Chondrocyte (in vitro differentiated cells): ENCODE measurements at regions not wholly inside any gene's neighbourhood (a gene's known extent, or its start where the extent isn't known, plus 50 kb on each side); places are given as distances from the start of the nearest gene placed in this dataset.

ENCODE experiments used
- DNase-seq: peaks from one replicate; pipeline ENCODE4 v3.0.0; 2021; ENCODE audit warnings: mixed read lengths, low spot score
- H3K27ac Mint-ChIP-seq: one replicate; pipeline ENCODE4 v1.8.0; 2021; ENCODE audit warnings: mild to moderate bottlenecking, moderate library complexity, mixed read lengths; ENCODE audit not compliant: unreplicated experiment
- H3K27me3 Mint-ChIP-seq: 2 replicates; pipeline ENCODE4 v1.8.0; 2021; ENCODE audit warnings: low read depth, mixed read lengths
- H3K36me3 Mint-ChIP-seq: 2 replicates; pipeline ENCODE4 v1.8.0; 2021; ENCODE audit warnings: low read depth, mixed read lengths
- H3K4me1 Mint-ChIP-seq: 2 replicates; pipeline ENCODE4 v1.8.0; 2021; ENCODE audit warnings: low read depth, mild to moderate bottlenecking, mixed read lengths
- H3K4me3 Mint-ChIP-seq: one replicate; pipeline ENCODE4 v1.8.0; 2021; ENCODE audit warnings: mild to moderate bottlenecking, moderate library complexity, mixed read lengths; ENCODE audit not compliant: unreplicated experiment
- H3K9me3 Mint-ChIP-seq: 2 replicates; pipeline ENCODE4 v1.8.0; 2021; ENCODE audit warnings: low read depth, mixed read lengths
- CTCF ChIP-seq: fragments of 200-600 bp; sonication (generic); IDR thresholded peaks from 2 replicates; pipeline ENCODE4 v1.5.0; 2021; ENCODE audit warnings: antibody characterized with exemption, mild to moderate bottlenecking, moderate library complexity

GRCh38 chr7:67621704-67622103 lies 625.1 kb downstream of the TYW1 start:
- peaks cover 7% of the 10 kb centered on the region for H3K4me1 Mint-ChIP-seq
- no peak overlapping the region for H3K4me3 Mint-ChIP-seq
- H3K27me3 Mint-ChIP-seq = peaks cover 64% of the 10 kb centered on the region
- H3K27ac Mint-ChIP-seq = no peak overlapping the region
- TF ChIP-seq CTCF = no peak
- H3K9me3 Mint-ChIP-seq = no peaks in the 10 kb centered on the region
- H3K36me3 Mint-ChIP-seq = no peaks in the 10 kb centered on the region
- DNase-seq = no peak

- Mint-ChIP-seq H3K27ac (no peak overlapping the region), H3K36me3 (no peaks in the 10 kb centered on the region), H3K4me1 (peaks cover 5% of the 10 kb centered on the region), H3K9me3 (no peaks in the 10 kb centered on the region), H3K27me3 (peaks cover 57% of the 10 kb centered on the region), H3K4me3 (peak overlapping the region; percentile 60)
- DNase-seq = no peak
- TF ChIP-seq CTCF = peak; percentile 93
Observed at GRCh38 chr7:67625257-67625737, 628.7 kb downstream of the TYW1 start.

GRCh38 chr7:67631476-67631875 lies 634.8 kb downstream of the TYW1 start:
- DNase-seq = no peak
- peaks cover 31% of the 10 kb centered on the region for H3K27me3 Mint-ChIP-seq
- no peak overlapping the region for H3K4me3 Mint-ChIP-seq
- no peaks in the 10 kb centered on the region for H3K9me3 Mint-ChIP-seq
- no peaks in the 10 kb centered on the region for H3K4me1 Mint-ChIP-seq
- H3K27ac Mint-ChIP-seq = no peak overlapping the region
- TF ChIP-seq CTCF = no peak
- H3K36me3 Mint-ChIP-seq = no peaks in the 10 kb centered on the region

DNA sequence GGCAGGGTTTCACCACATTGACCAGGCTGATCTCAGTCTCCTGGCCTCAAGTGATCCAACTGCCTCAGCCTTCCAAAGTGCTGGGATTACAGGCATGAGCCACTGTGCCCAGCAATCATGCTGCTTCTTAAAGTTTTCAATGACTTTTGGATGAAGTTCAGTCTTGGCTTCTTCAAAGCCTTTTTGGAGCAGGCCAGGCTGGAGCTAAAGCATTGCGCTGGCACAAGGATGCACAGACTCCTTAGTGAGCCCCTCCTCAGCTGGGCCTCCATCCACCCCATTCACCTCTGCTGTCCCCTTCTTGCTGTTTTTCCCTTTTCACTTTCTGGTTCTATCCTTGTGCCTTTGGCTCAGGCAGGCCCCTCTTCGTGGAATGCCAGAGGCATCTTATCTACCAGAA lies 638.6 kb downstream of the TYW1 start:
- no peak for DNase-seq
- Mint-ChIP-seq H3K4me3 (no peak overlapping the region), H3K36me3 (no peaks in the 10 kb centered on the region), H3K27me3 (peaks cover 15% of the 10 kb centered on the region), H3K4me1 (no peaks in the 10 kb centered on the region), H3K27ac (no peak overlapping the region), H3K9me3 (peaks cover 3% of the 10 kb centered on the region)
- no peak for TF ChIP-seq CTCF

DNA sequence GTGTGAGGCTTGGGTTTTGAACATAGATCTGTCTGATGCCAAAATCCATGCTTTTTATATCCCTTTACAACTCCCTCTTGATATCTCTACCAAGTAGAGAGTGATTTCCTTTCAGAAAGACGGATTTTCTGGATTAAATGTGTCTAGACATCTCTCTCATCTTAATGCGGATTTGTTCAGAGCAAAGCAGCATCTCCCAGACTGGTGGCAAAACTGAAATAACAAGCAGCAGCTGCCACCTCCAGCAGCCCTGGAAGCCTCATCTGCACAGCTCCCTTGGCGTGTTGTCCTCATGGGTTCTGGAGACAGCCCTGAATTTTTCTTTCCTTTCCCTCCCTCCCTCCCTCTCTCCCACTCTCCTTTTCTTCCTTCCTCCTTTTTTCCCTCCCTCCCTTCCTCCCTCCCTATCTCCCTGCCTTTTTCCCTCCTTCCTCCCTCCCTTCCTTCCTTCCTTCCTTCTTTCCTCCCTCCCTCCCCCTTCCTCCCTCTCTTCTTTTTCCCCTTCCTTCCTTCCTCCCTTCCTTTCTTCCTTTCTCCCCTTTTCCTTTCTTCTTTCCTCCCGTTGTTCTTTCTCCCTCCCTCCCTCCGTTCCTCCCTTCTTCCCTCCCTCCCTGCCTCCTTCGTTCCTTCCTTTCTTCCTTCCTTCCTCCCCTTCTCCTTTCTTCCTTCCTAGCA lies 639.9 kb downstream of the TYW1 start:
- Mint-ChIP-seq H3K9me3 (peaks cover 3% of the 10 kb centered on the region), H3K27me3 (peaks cover 9% of the 10 kb centered on the region), H3K4me3 (no peak overlapping the region), H3K4me1 (no peaks in the 10 kb centered on the region), H3K36me3 (no peaks in the 10 kb centered on the region), H3K27ac (no peak overlapping the region)
- DNase-seq = no peak
- TF ChIP-seq CTCF = no peak
